ENCODE measurements at regions not wholly inside any gene's neighbourhood (a gene's known extent, or its start where the extent isn't known, plus 50 kb on each side); places are given as distances from the start of the nearest gene placed in this dataset.

DNA sequence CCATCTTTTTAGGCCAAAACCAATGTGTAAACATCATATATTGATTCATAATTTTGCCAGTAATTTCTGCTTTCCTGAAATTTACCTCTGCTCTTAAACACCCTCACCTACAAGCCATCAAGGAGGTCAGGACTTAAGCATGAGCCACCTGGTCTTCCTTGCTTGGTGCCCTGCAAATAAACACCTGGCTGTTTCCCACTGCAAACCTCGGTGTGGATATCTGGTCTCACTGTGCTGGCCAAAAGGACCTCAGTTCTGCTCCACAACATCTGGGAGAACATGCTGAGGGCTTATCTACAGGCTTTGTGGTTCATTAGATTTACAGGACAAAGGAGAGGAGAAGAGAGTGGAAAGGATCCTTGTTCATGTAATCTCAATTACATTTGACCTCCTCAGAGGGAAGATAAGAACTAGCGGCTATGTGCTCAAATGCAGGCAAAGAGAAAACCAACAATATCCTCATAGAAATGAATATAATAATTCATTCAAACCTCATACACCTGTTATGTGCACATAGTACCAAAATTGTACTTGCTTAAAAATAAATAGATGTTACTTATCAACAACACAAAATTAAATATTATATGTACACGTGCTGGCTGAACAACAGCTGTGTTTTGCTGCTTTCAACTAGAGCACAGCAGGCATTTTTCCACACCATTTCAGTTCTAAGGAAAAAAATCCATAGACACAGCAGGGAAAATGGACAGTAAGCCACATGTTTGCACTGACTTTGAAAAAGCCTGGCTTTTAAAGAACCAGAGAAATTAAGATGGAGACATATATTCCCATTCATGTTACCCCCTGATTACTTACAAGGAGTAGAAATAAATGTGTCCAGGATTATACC is 465.1 kb downstream of the LPIN1 start:
- Mint-ChIP-seq H3K27me3 (ENCODE audit: unreplicated experiment) (no peaks in the 10 kb centered on the region), H3K36me3 (ENCODE audit: unreplicated experiment) (no peaks in the 10 kb centered on the region), H3K9me3 (ENCODE audit: unreplicated experiment) (peaks cover 1% of the 10 kb centered on the region), H3K4me1 (ENCODE audit: low read depth, unreplicated experiment) (no peaks in the 10 kb centered on the region), H3K27ac (ENCODE audit: unreplicated experiment) (no peak overlapping the region), H3K4me3 (ENCODE audit: unreplicated experiment) (no peak overlapping the region)
- no peak for DNase-seq
- TF ChIP-seq, protein P1, sequence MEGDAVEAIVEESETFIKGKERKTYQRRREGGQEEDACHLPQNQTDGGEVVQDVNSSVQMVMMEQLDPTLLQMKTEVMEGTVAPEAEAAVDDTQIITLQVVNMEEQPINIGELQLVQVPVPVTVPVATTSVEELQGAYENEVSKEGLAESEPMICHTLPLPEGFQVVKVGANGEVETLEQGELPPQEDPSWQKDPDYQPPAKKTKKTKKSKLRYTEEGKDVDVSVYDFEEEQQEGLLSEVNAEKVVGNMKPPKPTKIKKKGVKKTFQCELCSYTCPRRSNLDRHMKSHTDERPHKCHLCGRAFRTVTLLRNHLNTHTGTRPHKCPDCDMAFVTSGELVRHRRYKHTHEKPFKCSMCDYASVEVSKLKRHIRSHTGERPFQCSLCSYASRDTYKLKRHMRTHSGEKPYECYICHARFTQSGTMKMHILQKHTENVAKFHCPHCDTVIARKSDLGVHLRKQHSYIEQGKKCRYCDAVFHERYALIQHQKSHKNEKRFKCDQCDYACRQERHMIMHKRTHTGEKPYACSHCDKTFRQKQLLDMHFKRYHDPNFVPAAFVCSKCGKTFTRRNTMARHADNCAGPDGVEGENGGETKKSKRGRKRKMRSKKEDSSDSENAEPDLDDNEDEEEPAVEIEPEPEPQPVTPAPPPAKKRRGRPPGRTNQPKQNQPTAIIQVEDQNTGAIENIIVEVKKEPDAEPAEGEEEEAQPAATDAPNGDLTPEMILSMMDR (IDR thresholded peaks at IDR 0.05; ENCODE audit: partially characterized antibody, unreplicated experiment) = no peak

DNA sequence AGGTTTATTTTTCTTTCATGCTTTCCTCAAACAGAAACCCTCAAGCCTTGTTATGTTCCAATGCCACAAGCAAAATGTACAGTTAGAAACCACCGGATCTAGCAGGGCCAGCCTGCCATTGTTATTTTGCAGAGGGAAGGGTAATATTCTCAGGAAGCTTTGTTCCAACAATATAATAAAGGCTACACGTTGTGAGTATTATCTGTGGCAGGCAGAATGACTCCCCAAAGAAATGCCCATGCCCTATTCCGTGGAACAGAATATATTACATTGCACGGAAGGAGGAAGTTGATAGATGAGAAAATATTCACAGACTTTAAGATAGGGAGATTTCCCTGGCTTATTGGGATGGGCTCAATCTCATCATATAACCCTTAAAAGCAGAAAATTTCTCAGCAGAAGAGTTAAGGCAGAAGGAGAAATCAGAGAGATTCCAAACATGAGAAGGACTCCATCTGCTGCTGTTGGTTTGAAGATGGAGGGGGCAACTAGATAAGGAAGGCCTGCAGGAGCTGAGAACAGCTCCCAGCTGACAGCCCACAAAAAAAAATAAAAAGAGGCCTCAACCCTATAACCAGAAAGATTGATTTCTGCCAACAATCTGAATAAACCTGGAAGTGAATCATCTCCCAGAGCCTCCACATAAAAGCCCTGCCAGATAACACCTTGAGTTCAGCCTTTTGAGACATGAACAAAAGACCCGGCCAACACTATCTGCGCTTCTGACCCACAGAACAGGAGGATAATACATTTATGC is 466.6 kb downstream of the LPIN1 start:
- Mint-ChIP-seq H3K4me3 (ENCODE audit: unreplicated experiment) (no peak overlapping the region), H3K9me3 (ENCODE audit: unreplicated experiment) (peaks cover 1% of the 10 kb centered on the region), H3K4me1 (ENCODE audit: low read depth, unreplicated experiment) (no peaks in the 10 kb centered on the region), H3K36me3 (ENCODE audit: unreplicated experiment) (no peaks in the 10 kb centered on the region), H3K27me3 (ENCODE audit: unreplicated experiment) (no peaks in the 10 kb centered on the region), H3K27ac (ENCODE audit: unreplicated experiment) (no peak overlapping the region)
- no peak for DNase-seq
- TF ChIP-seq, protein P1 (IDR thresholded peaks at IDR 0.05; ENCODE audit: partially characterized antibody, unreplicated experiment) = no peak

DNA sequence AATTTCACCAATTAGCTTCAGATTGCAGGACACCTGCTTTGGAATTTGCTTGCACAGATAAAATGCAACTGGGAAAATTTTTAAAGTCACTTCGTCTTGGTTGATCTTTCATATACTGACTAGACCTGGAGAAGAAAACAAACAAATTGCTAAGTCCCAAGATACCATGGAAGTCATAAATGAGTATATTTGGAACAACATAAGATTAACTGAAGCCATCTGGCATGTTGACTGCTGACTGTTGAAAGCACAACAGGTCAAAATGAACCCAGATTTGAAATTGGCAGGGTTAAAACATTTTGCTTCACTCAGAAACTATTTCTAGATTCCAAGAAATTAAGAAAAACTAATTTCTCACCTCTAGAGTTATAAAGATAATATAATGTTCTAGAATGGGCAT is 470.7 kb downstream of the LPIN1 start:
- Mint-ChIP-seq H3K36me3 (ENCODE audit: unreplicated experiment) (no peaks in the 10 kb centered on the region), H3K9me3 (ENCODE audit: unreplicated experiment) (no peaks in the 10 kb centered on the region), H3K4me1 (ENCODE audit: low read depth, unreplicated experiment) (no peaks in the 10 kb centered on the region), H3K4me3 (ENCODE audit: unreplicated experiment) (no peak overlapping the region), H3K27ac (ENCODE audit: unreplicated experiment) (no peak overlapping the region), H3K27me3 (ENCODE audit: unreplicated experiment) (peaks cover 1% of the 10 kb centered on the region)
- DNase-seq = no peak
- TF ChIP-seq, protein P1 (IDR thresholded peaks at IDR 0.05; ENCODE audit: partially characterized antibody, unreplicated experiment) = no peak

DNA sequence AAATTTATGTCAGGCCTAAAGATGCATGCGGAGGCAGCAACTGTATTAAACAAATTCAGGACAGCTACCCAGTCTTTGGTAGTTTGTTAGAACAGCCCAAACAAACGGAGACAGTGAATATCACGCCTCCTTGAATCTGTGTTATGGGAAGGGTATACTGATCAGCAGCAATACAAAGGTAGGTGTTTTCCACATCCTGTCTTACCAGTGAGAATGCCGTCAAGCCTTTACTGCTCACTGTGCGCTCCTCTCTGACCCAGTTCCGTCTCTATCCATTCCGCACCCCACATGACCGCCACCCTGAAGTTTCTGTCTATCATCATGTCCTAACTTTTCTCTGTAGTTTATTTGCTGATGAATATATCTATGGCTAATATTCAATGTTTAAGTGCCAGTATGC is 473.3 kb downstream of the LPIN1 start:
- H3K36me3 Mint-ChIP-seq (ENCODE audit: unreplicated experiment) = peaks cover 9% of the 10 kb centered on the region
- H3K4me1 Mint-ChIP-seq (ENCODE audit: low read depth, unreplicated experiment) = no peaks in the 10 kb centered on the region
- TF ChIP-seq, protein P1 (IDR thresholded peaks at IDR 0.05; ENCODE audit: partially characterized antibody, unreplicated experiment) = no peak
- H3K4me3 Mint-ChIP-seq (ENCODE audit: unreplicated experiment) = no peak overlapping the region
- peaks cover 1% of the 10 kb centered on the region for H3K27me3 Mint-ChIP-seq (ENCODE audit: unreplicated experiment)
- DNase-seq = no peak
- H3K27ac Mint-ChIP-seq (ENCODE audit: unreplicated experiment) = no peak overlapping the region
- H3K9me3 Mint-ChIP-seq (ENCODE audit: unreplicated experiment) = peaks cover 5% of the 10 kb centered on the region

DNA sequence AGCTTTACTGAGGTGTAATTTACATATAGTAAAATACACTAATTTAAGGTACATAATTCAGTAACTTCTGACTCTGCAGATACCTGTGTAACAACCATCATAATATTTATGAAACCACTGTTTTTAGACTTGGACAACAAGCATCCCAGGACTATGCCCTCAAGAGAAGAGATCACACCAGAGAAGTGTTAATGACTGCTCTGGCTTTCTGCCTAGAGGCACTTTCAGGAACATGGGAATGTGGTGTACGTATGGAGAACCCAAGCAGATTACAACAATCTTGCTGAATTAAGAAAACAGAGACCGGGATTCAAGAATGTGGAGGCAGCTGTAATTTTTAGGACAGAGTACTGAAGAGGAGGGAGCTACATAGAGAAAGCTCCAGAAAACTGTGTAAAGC is 475.2 kb downstream of the LPIN1 start:
- Mint-ChIP-seq H3K27me3 (ENCODE audit: unreplicated experiment) (peaks cover 1% of the 10 kb centered on the region), H3K9me3 (ENCODE audit: unreplicated experiment) (peaks cover 8% of the 10 kb centered on the region), H3K27ac (ENCODE audit: unreplicated experiment) (no peak overlapping the region), H3K36me3 (ENCODE audit: unreplicated experiment) (peaks cover 9% of the 10 kb centered on the region), H3K4me1 (ENCODE audit: low read depth, unreplicated experiment) (no peaks in the 10 kb centered on the region), H3K4me3 (ENCODE audit: unreplicated experiment) (no peak overlapping the region)
- TF ChIP-seq, protein P1 (IDR thresholded peaks at IDR 0.05; ENCODE audit: partially characterized antibody, unreplicated experiment) = no peak
- no peak for DNase-seq
